Uterus (tissue), 2 donors: ENCODE measurements at regions not wholly inside any gene's neighbourhood (a gene's known extent, or its start where the extent isn't known, plus 50 kb on each side); places are given as distances from the start of the nearest gene placed in this dataset.

Experiments
- CTCF ChIP-seq, 4 experiments: fragments of 200-600 bp in 2 of 4; fragments of 450-650 bp in 2 of 4; sonication (generic) in 2 of 4; IDR thresholded peaks; one replicate each; pipeline ENCODE4 v1.5.1; 2016 to 2019; ENCODE audit warnings: antibody characterized with exemption in 4 of 4, mild to moderate bottlenecking in 2 of 4, moderate library complexity in 1 of 4
- POLR2A ChIP-seq, 2 donors: fragments of 450-650 bp; IDR thresholded peaks; one replicate each; pipeline ENCODE4 v1.6.1; 2016; ENCODE audit warnings: antibody characterized with exemption in 2 of 2, mild to moderate bottlenecking in 1 of 2, moderate library complexity in 1 of 2

- TF ChIP-seq POLR2A (IDR thresholded peaks at IDR 0.05) (no peak), CTCF (IDR thresholded peaks at IDR 0.05) (no peak)
Observed at GRCh38 chr3:1798711-1799405, 299.8 kb upstream of the CNTN4 start.
